GM19240 (cell line): ENCODE measurements at regions not wholly inside any gene's neighbourhood (a gene's known extent, or its start where the extent isn't known, plus 50 kb on each side); places are given as distances from the start of the nearest gene placed in this dataset.

Experiments used
- DNase-seq: peaks from one replicate; pipeline ENCODE4 v3.0.0; 2011; ENCODE audit warnings: low spot score; ENCODE audit not compliant: insufficient read length

- DNase-seq = no peak
Observed at GRCh38 chr5:62722360-62722759, 143.7 kb downstream of the LRRC70 start.

GRCh38 chr5:62720031-62720441, 141.4 kb downstream of the LRRC70 start:
- peak; percentile 48 for DNase-seq

- DNase-seq = no peak
Observed at GRCh38 chr5:62719061-62719720, 140.6 kb downstream of the LRRC70 start.

GRCh38 chr5:62718324-62718723, 139.7 kb downstream of the LRRC70 start:
- no peak for DNase-seq

- DNase-seq = no peak
Observed at GRCh38 chr5:62717301-62717933, 138.8 kb downstream of the LRRC70 start.

GRCh38 chr5:62714296-62714695, 135.7 kb downstream of the LRRC70 start:
- DNase-seq = no peak

- DNase-seq = no peak
Observed at GRCh38 chr5:62708481-62709325, 130.1 kb downstream of the LRRC70 start.

- DNase-seq = no peak
Observed at GRCh38 chr5:62707563-62707962, 128.9 kb downstream of the LRRC70 start.

GRCh38 chr5:62707131-62707530, 128.5 kb downstream of the LRRC70 start:
- no peak for DNase-seq

- DNase-seq = no peak
Observed at GRCh38 chr5:62705022-62705421, 126.4 kb downstream of the LRRC70 start.

- no peak for DNase-seq
Observed at GRCh38 chr5:62702126-62702525, 123.5 kb downstream of the LRRC70 start.

- DNase-seq = no peak
Observed at GRCh38 chr5:62701036-62701435, 122.4 kb downstream of the LRRC70 start.

GRCh38 chr5:62698756-62699155, 120.1 kb downstream of the LRRC70 start:
- no peak for DNase-seq

GRCh38 chr5:62695274-62695673, 116.7 kb downstream of the LRRC70 start:
- no peak for DNase-seq

GRCh38 chr5:62692946-62693713, 114.5 kb downstream of the LRRC70 start:
- DNase-seq = no peak

- no peak for DNase-seq
Observed at GRCh38 chr5:62691946-62692345, 113.3 kb downstream of the LRRC70 start.

- no peak for DNase-seq
Observed at GRCh38 chr5:62690421-62690820, 111.8 kb downstream of the LRRC70 start.

- DNase-seq = no peak
Observed at GRCh38 chr5:62689599-62690368, 111.2 kb downstream of the LRRC70 start.

- no peak for DNase-seq
Observed at GRCh38 chr5:62686692-62687091, 108.1 kb downstream of the LRRC70 start.

- DNase-seq = no peak
Observed at GRCh38 chr5:62685221-62685620, 106.6 kb downstream of the LRRC70 start.

- no peak for DNase-seq
Observed at GRCh38 chr5:62684310-62684709, 105.7 kb downstream of the LRRC70 start.
